Heart left ventricle (tissue), 16 donors: ENCODE measurements at regions not wholly inside any gene's neighbourhood (a gene's known extent, or its start where the extent isn't known, plus 50 kb on each side); places are given as distances from the start of the nearest gene placed in this dataset.

Source experiments
- ATAC-seq, 4 donors: fragments of 200-7000 bp; cut with Tn5 transposase; one replicate each; pipeline ENCODE4 v1.9.1; 2020 to 2022; ENCODE audit warnings: moderate library complexity in 4 of 4, mild to moderate bottlenecking in 3 of 4, moderate number of reproducible peaks in 1 of 4
- DNase-seq, 5 donors: peaks; one replicate each; pipeline ENCODE4 v3.0.0-alpha.2; 2020
- H3K27ac ChIP-seq, 12 donors: fragments of 200-600 bp; sonication (generic) in 4 of 12; one replicate each; pipeline versions ENCODE4 v1.5.0 to v1.8.0; 2016 to 2022; ENCODE audit warnings: mild to moderate bottlenecking in 2 of 12
- H3K27me3 ChIP-seq, 9 donors: fragments of 200-600 bp; sonication (generic) in 2 of 9; one replicate each; pipeline versions ENCODE4 v1.5.1 to v1.8.0; 2016 to 2022; ENCODE audit warnings: mild to moderate bottlenecking in 3 of 9
- H3K36me3 ChIP-seq, 9 donors: fragments of 200-600 bp; sonication (generic) in 2 of 9; one replicate each; pipeline versions ENCODE4 v1.5.0 to v1.8.0; 2018 to 2022; ENCODE audit warnings: mild to moderate bottlenecking in 2 of 9
- H3K4me1 ChIP-seq, 12 donors: fragments of 200-600 bp; sonication (generic) in 4 of 12; one replicate each; pipeline versions ENCODE4 v1.5.0 to v1.8.0; 2016 to 2022; ENCODE audit warnings: mild to moderate bottlenecking in 3 of 12
- H3K4me3 ChIP-seq, 12 donors: fragments of 200-600 bp; sonication (generic) in 4 of 12; one replicate each; pipeline versions ENCODE4 v1.5.0 to v1.8.0; 2017 to 2022; ENCODE audit warnings: mild to moderate bottlenecking in 9 of 12, moderate library complexity in 4 of 12
- H3K9me3 ChIP-seq, 12 donors: fragments of 200-600 bp; sonication (generic) in 4 of 12; one replicate each; pipeline versions ENCODE4 v1.5.0 to v1.8.0; 2016 to 2022; ENCODE audit warnings: mild to moderate bottlenecking in 1 of 12
- CTCF ChIP-seq, 12 donors: fragments of 200-600 bp; sonication (generic) in 4 of 12; IDR thresholded peaks; one replicate each; pipeline versions ENCODE4 v1.5.0 to v1.8.0; 2018 to 2022; ENCODE audit warnings: antibody characterized with exemption in 12 of 12, mild to moderate bottlenecking in 5 of 12
- POLR2A ChIP-seq, 2 donors: fragments of 450-650 bp; IDR thresholded peaks; one replicate each; pipeline ENCODE4 v1.6.1; 2017; ENCODE audit warnings: antibody characterized with exemption in 2 of 2, mild to moderate bottlenecking in 2 of 2, moderate library complexity in 2 of 2
- WGBS, 4 donors: extraction: QIAGEN DNeasy Blood & Tissue Kit in 2 of 4; methylation state at CpG; one replicate each; pipeline versions ENCODE4 v1.1.5 to v1.1.7; 2013 to 2018; 5-methylcytosine and 5-hydroxymethylcytosine counted together
- intact Hi-C, 10 donors: fragments of 100-400 bp; cut with DNase I; formaldehyde crosslinking; loops; one replicate each; pipeline versions ENCODE4 v1.11.1 to v1.14.2; 2022
- donor health status: ischemic (EF 13 %, LVEDD 7.1; RV severe dilation, severe dysfunction).
- donor health status: healthy with polysubstance abuse.
- donor health status: DM: no; HTN: yes; CAD: no.
- donor health status: DM: no; HTN: no; CAD: no.
- donor health status: ischemic (EF 25% LVEDD 6.9; RV normal size, moderate dysfunction).
- donor health status: ischemic (EF 25% LVEDD 5.7; RV mildly dilated, moderate dysfunction).
- donor health status: healthy.
- donor health status: DM: yes; HTN: yes; CAD: no.
- donor health status: ischemic (EF 35%, LVEDD 5.7; RV mildly dilated, moderate dysfunction).
- donor health status: nonischemic (EF 11% LVEDD 7.7; RV severe dilation, severe dysfunction).
- donor health status: DM: yes; HTN: yes; CAD: no.
- donor health status: PGD.
- donor health status: ischemic (EF 29% LVEDD 5.4; RV normal size, mild dysfunction).
- donor health status: nonischemic (EF 23%, LVEDD 6.1; RV moderate dilation, normal function).

DNA sequence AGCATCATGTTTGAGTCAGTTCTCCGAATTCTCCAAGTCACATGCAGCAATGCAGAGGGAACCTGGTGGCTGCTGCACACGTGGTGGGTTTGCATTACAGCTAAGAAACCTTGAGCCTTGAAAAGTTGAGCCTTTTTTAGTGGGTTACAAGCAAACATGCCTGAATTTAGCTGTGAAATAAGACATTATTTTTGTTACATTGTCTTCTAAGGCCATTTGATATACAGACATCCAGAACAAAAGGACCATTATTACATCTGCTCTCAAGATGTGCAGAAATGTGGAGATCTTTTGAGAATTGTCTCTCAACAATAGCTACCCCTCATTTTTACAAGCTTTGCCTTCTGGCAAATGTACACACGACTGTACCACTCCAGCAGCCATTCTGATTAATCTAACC, 720.5 kb upstream of the SLC35B3 start:
- intact Hi-C loops = no loop called here
- Histone ChIP-seq H3K27ac (no peak overlapping the region), H3K36me3 (no peaks in the 10 kb centered on the region), H3K9me3 (peaks cover 0 to 4% (median 0%) of the 10 kb centered on the region in 12 donors), H3K4me1 (no peaks in the 10 kb centered on the region), H3K4me3 (no peak overlapping the region), H3K27me3 (no peaks in the 10 kb centered on the region)
- no peak for DNase-seq
- 48 to 61% (median 57%) methylated on average over 3 of the region's 3 CpGs for WGBS, 4 donors
- no peak for ATAC-seq
- TF ChIP-seq POLR2A (IDR thresholded peaks at IDR 0.05) = no peak
- TF ChIP-seq CTCF (IDR thresholded peaks at IDR 0.05) = no peak

- intact Hi-C loops = no loop called here
- peaks cover 0 to 20% (median 3%) of the 10 kb centered on the region in 12 donors for H3K9me3 ChIP-seq
- no peaks in the 10 kb centered on the region for H3K36me3 ChIP-seq
- no peak overlapping the region for H3K4me3 ChIP-seq
- 90 to 92% (median 91%) methylated on average over 4 of the region's 4 CpGs for WGBS, 4 donors
- H3K27ac ChIP-seq = no peak overlapping the region
- ATAC-seq = no peak
- TF ChIP-seq CTCF (IDR thresholded peaks at IDR 0.05) (no peak), POLR2A (IDR thresholded peaks at IDR 0.05) (no peak)
- no peak for DNase-seq
- peaks cover 0 to 2% (median 0%) of the 10 kb centered on the region in 9 donors for H3K27me3 ChIP-seq
- H3K4me1 ChIP-seq = no peaks in the 10 kb centered on the region
Observed at GRCh38 chr6:9143140-9143539, 707.8 kb upstream of the SLC35B3 start.

GRCh38 chr6:9140951-9141460, 705.7 kb upstream of the SLC35B3 start:
- H3K9me3 ChIP-seq = peaks cover 0 to 20% (median 3%) of the 10 kb centered on the region in 12 donors
- intact Hi-C loops = no loop called here
- H3K27me3 ChIP-seq = peaks cover 0 to 3% (median 0%) of the 10 kb centered on the region in 9 donors
- TF ChIP-seq CTCF (IDR thresholded peaks at IDR 0.05) = no peak
- TF ChIP-seq POLR2A (IDR thresholded peaks at IDR 0.05) = no peak
- no peak overlapping the region for H3K27ac ChIP-seq
- no peak overlapping the region for H3K4me3 ChIP-seq
- DNase-seq (no peak), ATAC-seq (no peak)
- H3K4me1 ChIP-seq = no peaks in the 10 kb centered on the region
- WGBS, 4 donors = 61 to 76% (median 70%) methylated on average over 4 of the region's 4 CpGs
- no peaks in the 10 kb centered on the region for H3K36me3 ChIP-seq

- intact Hi-C loops = no loop called here
- Histone ChIP-seq H3K27me3 (peaks cover 0 to 3% (median 0%) of the 10 kb centered on the region in 9 donors), H3K36me3 (no peaks in the 10 kb centered on the region), H3K4me3 (no peak overlapping the region), H3K4me1 (no peaks in the 10 kb centered on the region), H3K9me3 (peaks cover 0 to 14% (median under 1%) of the 10 kb centered on the region in 12 donors), H3K27ac (no peak overlapping the region)
- ATAC-seq (no peak), DNase-seq (no peak)
- TF ChIP-seq POLR2A (IDR thresholded peaks at IDR 0.05) (no peak), CTCF (IDR thresholded peaks at IDR 0.05) (no peak)
- 66 to 74% (median 71%) methylated on average over 8 of the region's 8 CpGs for WGBS, 4 donors
Observed at GRCh38 chr6:9140172-9140571, 704.8 kb upstream of the SLC35B3 start.
